Stomach smooth muscle (tissue), 2 donors: ENCODE measurements at regions not wholly inside any gene's neighbourhood (a gene's known extent, or its start where the extent isn't known, plus 50 kb on each side); places are given as distances from the start of the nearest gene placed in this dataset.

Source experiments
- H3K27ac ChIP-seq: one replicate; pipeline ENCODE4 v1.7.0; 2013; ENCODE audit warnings: mild to moderate bottlenecking, low read length, inconsistent platforms
- H3K27me3 ChIP-seq, 2 donors: one replicate each; pipeline ENCODE4 v1.7.0; 2013; ENCODE audit warnings: low read length in 2 of 2; ENCODE audit not compliant: insufficient read depth in 2 of 2, control insufficient read depth in 1 of 2
- H3K36me3 ChIP-seq, 2 donors: one replicate each; pipeline ENCODE4 v1.7.0; 2013; ENCODE audit warnings: low read length in 2 of 2; ENCODE audit not compliant: control insufficient read depth in 2 of 2, insufficient read depth in 2 of 2
- H3K4me1 ChIP-seq: one replicate; pipeline ENCODE4 v1.7.0; 2013; ENCODE audit warnings: low read length; ENCODE audit not compliant: control insufficient read depth, insufficient read depth
- H3K4me3 ChIP-seq, 2 donors: one replicate each; pipeline ENCODE4 v1.7.0; 2013; ENCODE audit warnings: low read length in 2 of 2
- H3K9ac ChIP-seq, 2 donors: one replicate each; pipeline ENCODE4 v1.7.0; 2013; ENCODE audit warnings: low read length in 2 of 2, mild to moderate bottlenecking in 1 of 2
- H3K9me3 ChIP-seq, 2 donors: one replicate each; pipeline ENCODE4 v1.7.0; 2013; ENCODE audit warnings: low read length in 2 of 2; ENCODE audit not compliant: control insufficient read depth in 2 of 2
- donor health status: healthy.
- donor health status: Pancreatic carcinoma.

DNA sequence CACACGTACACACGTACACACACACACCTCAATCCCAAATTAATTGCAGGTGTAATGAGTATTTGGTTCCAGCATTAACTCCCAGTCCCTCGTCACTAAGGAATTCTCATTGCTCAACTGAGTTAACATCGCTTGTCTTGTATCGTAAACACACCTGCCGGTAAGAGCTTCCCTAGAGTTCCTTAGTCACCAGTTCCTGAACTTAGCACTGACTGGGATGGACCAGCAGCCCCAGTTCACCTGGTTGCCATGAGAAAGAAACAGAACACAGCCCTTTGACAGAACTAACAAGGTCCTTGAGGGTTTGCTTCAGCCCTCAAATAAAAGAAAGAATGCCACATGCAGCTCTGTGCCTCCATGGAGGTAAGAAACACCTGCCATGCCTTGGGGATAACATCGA, 66.3 kb upstream of the SLCO3A1 start:
- no peak overlapping the region for H3K27ac ChIP-seq

DNA sequence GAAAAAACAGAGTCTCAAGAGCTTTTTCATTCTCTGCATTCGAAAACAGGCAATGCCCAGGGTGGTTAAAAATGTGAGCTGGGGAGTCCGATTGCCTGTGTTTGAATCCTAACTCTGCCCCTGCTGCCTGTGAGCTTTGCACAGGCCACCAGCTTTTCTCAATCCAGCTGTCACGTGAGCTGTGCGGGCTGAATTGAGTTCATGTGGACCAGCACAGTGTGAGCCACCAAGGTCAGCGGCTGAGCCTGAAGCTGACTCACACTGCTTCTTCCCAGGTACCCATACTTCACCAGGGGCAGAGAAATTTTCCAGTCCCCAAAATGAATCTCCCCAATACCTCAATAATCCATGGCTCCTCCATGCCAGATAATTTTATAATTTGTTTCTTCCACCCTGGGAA, 64.4 kb upstream of the SLCO3A1 start:
- Histone ChIP-seq H3K27ac (no peak overlapping the region), H3K27me3 (peaks cover 0 to 8% of the 10 kb centered on the region in 2 donors), H3K9ac (no peak overlapping the region), H3K4me3 (no peak overlapping the region), H3K9me3 (no peaks in the 10 kb centered on the region), H3K4me1 (no peaks in the 10 kb centered on the region), H3K36me3 (no peaks in the 10 kb centered on the region)

More for the DNA sequence above, 66.3 kb upstream of the SLCO3A1 start:
- H3K4me1 ChIP-seq = no peaks in the 10 kb centered on the region
- no peaks in the 10 kb centered on the region for H3K36me3 ChIP-seq
- no peak overlapping the region for H3K9ac ChIP-seq
- no peaks in the 10 kb centered on the region for H3K9me3 ChIP-seq
- H3K27me3 ChIP-seq = peaks cover 0 to 8% of the 10 kb centered on the region in 2 donors
- no peak overlapping the region for H3K4me3 ChIP-seq

DNA sequence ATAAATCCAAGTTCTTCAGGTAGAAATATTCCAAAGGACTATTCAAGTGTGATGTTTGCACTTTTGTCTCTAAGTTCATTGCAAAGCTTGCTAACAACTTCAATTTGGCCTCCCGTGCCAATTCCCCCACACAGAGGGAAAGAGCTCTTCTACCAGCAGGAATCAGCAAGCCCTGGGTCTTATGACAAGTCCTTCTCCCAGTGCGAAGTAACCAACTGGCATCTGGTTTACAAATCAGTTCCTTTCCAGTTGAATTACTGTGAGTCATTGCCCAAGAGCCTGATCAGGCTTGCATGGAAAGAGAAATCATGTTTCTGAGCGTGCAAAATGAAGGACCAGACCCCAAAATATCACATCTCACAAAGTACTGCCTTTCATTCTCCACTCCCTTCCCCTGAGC, 62.7 kb upstream of the SLCO3A1 start:
- H3K27ac ChIP-seq = no peak overlapping the region

DNA sequence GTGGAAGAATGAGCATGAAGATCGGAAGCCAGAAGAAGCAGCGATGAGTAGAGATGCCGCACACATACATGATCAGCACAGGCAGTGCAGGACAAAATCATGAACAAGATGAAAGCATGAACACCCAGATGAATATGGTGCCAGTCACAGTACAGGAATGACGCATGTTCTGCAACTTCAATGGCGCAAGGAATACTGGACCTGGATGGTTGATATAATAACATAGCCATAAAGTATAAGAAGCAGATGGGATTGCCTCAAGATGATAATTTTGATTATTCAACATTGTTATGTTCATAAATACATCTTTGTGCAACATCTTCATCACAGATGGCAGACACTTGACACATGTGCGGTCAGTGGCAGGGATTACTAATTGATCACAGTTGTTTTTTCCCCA, 59.7 kb upstream of the SLCO3A1 start:
- Histone ChIP-seq H3K27me3 (peaks cover 0 to 2% of the 10 kb centered on the region in 2 donors), H3K4me3 (no peak overlapping the region), H3K9me3 (no peaks in the 10 kb centered on the region), H3K36me3 (no peaks in the 10 kb centered on the region), H3K27ac (no peak overlapping the region), H3K9ac (no peak overlapping the region), H3K4me1 (no peaks in the 10 kb centered on the region)

More for the DNA sequence above, 62.7 kb upstream of the SLCO3A1 start:
- Histone ChIP-seq H3K9me3 (no peaks in the 10 kb centered on the region), H3K9ac (no peak overlapping the region), H3K4me1 (no peaks in the 10 kb centered on the region), H3K36me3 (no peaks in the 10 kb centered on the region), H3K27me3 (peaks cover 0 to 2% of the 10 kb centered on the region in 2 donors), H3K4me3 (no peak overlapping the region)

DNA sequence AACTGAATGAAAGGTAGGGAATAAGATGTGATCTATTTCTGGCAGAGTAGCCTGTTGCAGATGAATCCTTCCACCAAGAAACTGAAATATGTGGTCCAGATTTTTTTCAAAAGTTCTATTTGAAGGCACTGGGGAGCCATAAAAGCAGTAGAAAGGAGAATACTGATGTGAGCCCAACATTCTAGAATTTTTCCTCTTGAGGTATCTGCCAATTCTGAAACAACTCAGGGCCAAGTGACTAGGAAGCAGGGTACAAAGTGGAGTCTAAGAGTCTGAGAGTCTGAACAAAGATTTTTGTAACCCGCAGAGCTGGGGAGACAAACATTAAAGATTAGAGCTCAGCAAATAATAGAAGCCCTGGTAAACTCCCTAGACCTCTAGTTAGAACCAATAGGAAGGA, 58.3 kb upstream of the SLCO3A1 start:
- Histone ChIP-seq H3K27ac (no peak overlapping the region), H3K9ac (no peak overlapping the region), H3K4me1 (no peaks in the 10 kb centered on the region), H3K4me3 (no peak overlapping the region), H3K36me3 (no peaks in the 10 kb centered on the region), H3K9me3 (no peaks in the 10 kb centered on the region), H3K27me3 (peaks cover 0 to 2% of the 10 kb centered on the region in 2 donors)

DNA sequence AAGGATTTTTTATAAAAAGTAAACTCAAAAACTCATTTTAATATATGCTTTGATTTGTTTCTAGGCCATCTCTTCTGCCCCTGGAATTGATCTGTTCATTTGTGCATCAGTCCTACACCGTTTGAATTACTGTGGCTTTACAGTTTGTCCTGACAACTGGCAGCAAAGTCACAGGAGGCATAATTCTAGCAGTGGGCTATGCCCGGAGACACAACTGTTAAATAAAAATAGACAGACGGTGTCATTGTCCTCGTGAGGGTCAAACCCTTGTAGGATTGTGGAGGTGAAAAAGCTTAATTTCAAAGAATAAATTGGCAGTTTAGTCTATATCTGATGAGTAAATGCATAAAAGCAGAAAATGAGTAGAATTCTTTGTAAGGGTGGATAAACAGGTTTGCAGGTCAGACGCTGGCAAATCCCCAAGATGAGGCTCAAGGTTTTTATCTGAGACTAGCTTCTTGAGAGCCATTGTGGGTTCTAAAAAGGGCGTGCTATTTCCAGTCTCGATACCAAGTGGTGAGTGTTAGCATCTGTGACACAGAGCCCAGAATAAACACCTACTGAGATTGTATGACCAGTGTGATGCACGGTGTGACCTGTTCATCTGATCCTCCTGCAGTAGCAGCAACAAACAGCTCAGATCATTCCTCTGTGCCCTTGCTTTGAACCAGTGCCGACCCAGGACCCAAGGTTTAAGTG, 51.5 kb upstream of the SLCO3A1 start:
- Histone ChIP-seq H3K36me3 (no peaks in the 10 kb centered on the region), H3K4me1 (no peaks in the 10 kb centered on the region), H3K9ac (no peak overlapping the region), H3K9me3 (no peaks in the 10 kb centered on the region), H3K4me3 (no peak overlapping the region), H3K27ac (no peak overlapping the region), H3K27me3 (no peaks in the 10 kb centered on the region)

DNA sequence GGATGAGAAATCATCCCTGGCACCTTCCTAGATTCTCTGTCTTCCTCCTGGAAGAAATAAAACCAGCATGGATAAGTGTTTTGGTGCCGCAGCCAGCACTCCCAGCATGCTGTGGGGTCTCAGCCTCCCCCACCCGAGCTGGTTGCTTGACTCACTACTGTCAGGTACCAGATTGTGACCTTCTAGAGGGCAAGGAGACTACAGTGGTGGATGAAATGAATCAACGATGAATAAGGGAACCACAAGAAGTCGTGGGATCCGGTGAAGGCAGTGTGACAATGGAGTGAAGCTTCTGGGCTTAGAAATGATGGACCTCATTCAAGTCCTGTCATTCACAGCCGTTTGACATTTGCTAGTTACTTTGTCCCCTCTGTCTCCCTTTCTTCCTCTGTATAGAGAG, 50.2 kb upstream of the SLCO3A1 start:
- no peaks in the 10 kb centered on the region for H3K4me1 ChIP-seq
- H3K9ac ChIP-seq = no peak overlapping the region
- no peaks in the 10 kb centered on the region for H3K9me3 ChIP-seq

More for the DNA sequence above, 50.2 kb upstream of the SLCO3A1 start:
- Histone ChIP-seq H3K36me3 (no peaks in the 10 kb centered on the region), H3K27ac (no peak overlapping the region), H3K27me3 (no peaks in the 10 kb centered on the region), H3K4me3 (no peak overlapping the region)
